LNCaP clone FGC (cell line): ENCODE measurements at regions not wholly inside any gene's neighbourhood (a gene's known extent, or its start where the extent isn't known, plus 50 kb on each side); places are given as distances from the start of the nearest gene placed in this dataset.

Experiments
- DNase-seq: peaks from one replicate; pipeline ENCODE4 v3.0.0-alpha.2; 2011; ENCODE audit warnings: low read depth
- H3K4me3 ChIP-seq: 2 replicates; pipeline ENCODE4 v1.5.1; 2011; ENCODE audit warnings: mild to moderate bottlenecking, low read depth, low read length, control low read depth
- TF ChIP-seq, protein P1 (sequence below): IDR thresholded peaks from 2 replicates; pipeline ENCODE4 v1.5.1; 2012; ENCODE audit warnings: mild to moderate bottlenecking; ENCODE audit not compliant: control insufficient read depth, insufficient read depth; ENCODE audit errors: extremely low read depth

DNA sequence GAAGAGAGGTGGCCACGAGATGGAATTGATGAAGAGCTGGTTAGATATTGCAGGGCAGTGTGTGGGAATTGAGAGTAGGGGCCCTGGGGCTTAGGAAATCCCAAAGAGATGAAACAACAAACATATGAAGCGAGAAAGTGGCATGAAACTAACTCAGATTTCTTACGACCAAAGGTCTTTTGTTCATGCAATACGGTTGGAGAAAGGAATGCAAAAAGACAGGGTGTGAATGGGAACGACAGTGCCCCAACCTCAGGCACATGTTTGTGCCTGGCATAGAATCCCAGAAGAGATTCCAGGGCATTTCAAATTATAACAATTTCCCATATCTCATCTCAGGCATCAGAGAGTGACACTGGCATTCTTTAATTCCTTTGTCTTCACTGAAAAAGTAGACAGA lies 199.2 kb downstream of the ACTL7B start:
- no peak overlapping the region for H3K4me3 ChIP-seq
- DNase-seq, result no peak
- TF ChIP-seq, protein P1, sequence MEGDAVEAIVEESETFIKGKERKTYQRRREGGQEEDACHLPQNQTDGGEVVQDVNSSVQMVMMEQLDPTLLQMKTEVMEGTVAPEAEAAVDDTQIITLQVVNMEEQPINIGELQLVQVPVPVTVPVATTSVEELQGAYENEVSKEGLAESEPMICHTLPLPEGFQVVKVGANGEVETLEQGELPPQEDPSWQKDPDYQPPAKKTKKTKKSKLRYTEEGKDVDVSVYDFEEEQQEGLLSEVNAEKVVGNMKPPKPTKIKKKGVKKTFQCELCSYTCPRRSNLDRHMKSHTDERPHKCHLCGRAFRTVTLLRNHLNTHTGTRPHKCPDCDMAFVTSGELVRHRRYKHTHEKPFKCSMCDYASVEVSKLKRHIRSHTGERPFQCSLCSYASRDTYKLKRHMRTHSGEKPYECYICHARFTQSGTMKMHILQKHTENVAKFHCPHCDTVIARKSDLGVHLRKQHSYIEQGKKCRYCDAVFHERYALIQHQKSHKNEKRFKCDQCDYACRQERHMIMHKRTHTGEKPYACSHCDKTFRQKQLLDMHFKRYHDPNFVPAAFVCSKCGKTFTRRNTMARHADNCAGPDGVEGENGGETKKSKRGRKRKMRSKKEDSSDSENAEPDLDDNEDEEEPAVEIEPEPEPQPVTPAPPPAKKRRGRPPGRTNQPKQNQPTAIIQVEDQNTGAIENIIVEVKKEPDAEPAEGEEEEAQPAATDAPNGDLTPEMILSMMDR, result no peak

GRCh38 chr9:108655818-108656217 lies 200.0 kb downstream of the ACTL7B start:
- DNase-seq, result no peak
- TF ChIP-seq, protein P1, result no peak

DNA sequence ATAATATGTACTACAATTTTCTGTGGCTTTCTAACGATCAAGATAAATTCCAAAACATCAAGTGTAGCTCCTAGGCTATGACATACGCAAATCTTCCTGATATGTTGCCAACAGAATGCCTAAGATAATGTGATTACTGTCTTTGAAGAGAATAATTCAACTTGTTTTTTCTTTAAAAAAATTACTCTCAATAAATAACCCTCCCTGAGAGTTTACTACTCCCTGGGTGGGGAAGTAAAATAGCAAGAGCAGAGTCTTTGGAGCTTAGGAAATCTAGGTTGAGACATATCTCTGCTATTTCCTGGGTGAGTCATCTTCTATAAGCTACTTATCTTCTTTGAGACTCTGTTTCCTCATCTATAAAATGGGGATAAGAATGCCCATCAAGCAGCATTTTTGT lies 201.2 kb downstream of the ACTL7B start:
- DNase-seq, result no peak
- H3K4me3 ChIP-seq, result no peak overlapping the region
- TF ChIP-seq, protein P1, result no peak

More at GRCh38 chr9:108655818-108656217, 200.0 kb downstream of the ACTL7B start:
- H3K4me3 ChIP-seq, result no peak overlapping the region

DNA sequence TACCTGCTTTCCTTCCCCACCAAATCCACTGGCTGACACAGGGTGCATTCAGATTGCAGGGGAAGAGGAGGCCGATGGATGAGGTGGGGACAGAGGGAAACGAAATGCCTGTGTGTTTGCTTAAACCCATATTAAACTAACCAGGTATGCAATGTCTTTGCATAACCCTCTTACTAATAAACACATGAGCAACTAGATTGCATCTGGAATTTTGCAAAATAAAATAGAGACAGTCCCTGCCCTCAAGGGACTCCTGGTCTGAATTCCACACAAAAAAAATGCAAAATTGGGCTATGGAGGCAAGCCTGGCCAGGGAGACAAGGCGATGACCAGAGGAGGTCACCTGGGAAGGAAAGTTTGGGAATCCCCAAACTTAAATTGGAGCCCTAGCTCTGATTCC lies 202.9 kb downstream of the ACTL7B start:
- no peak for DNase-seq
- TF ChIP-seq, protein P1, result no peak
- H3K4me3 ChIP-seq, result no peak overlapping the region

- DNase-seq, result no peak
- TF ChIP-seq, protein P1, result no peak
Observed at GRCh38 chr9:108650826-108651225, 205.0 kb downstream of the ACTL7B start.

DNA sequence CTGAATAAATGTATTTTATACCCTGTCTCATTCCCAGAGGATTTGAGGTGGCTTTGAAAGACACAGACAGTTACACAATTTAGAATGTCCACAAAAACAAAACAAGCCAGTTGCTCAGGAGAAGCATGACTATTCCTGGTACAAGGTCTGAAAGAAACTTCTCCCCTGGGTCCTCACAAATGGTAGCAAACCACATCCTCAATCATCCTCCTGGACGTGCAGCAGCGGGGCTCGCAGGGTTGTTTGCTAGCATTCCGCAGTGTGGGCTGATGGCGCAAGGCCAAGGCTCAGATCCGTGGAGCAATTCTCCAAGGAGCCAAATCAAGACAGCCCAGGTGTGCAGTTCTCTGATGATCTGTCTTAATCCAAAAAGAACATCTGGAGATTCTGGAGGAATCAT lies 210.3 kb downstream of the ACTL7B start:
- no peak for DNase-seq
- no peak overlapping the region for H3K4me3 ChIP-seq
- TF ChIP-seq, protein P1, result no peak

More at GRCh38 chr9:108650826-108651225, 205.0 kb downstream of the ACTL7B start:
- no peak overlapping the region for H3K4me3 ChIP-seq

- no peak for DNase-seq
- H3K4me3 ChIP-seq, result no peak overlapping the region
- TF ChIP-seq, protein P1, result no peak
Observed at GRCh38 chr9:108643731-108644510, 211.9 kb downstream of the ACTL7B start.
